IMR-90 (cell line): ENCODE measurements at regions not wholly inside any gene's neighbourhood (a gene's known extent, or its start where the extent isn't known, plus 50 kb on each side); places are given as distances from the start of the nearest gene placed in this dataset.

ENCODE experiments used
- ATAC-seq: fragments of 200-7000 bp; cut with Tn5 transposase; 2 replicates; pipeline ENCODE4 v1.9.1; 2020; ENCODE audit warnings: low read depth, mild to moderate bottlenecking, moderate library complexity
- BruUV-seq: library from RNA; stranded (reverse); fragments of 400-500 nt; replicated peaks from 2 replicates; lab custom pipeline; 2021; lab: Mats Ljungman, UMichigan
- CTCF ChIA-PET: fragments of 300-600 bp; formaldehyde crosslinking; extraction: SDS; loops from one replicate; lab custom pipeline; 2021; ENCODE audit warnings: antibody characterized with exemption; lab: Yijun Ruan, JAX
- POLR2A ChIA-PET: fragments of 300-600 bp; sonication (Branson Sonifier 250); formaldehyde crosslinking; loops from one replicate; lab custom pipeline; 2022; ENCODE audit warnings: antibody characterized with exemption; ENCODE audit not compliant: unreplicated experiment; lab: Charles Lee
- DNase-seq: peaks from one replicate; pipeline ENCODE4 v3.0.0; 2013
- H2AFZ ChIP-seq: replicated peaks from 2 replicates; pipeline ENCODE3; 2013; ENCODE audit warnings: low read length, mild to moderate bottlenecking; ENCODE audit not compliant: poor library complexity
- H2AK5ac ChIP-seq: 2 replicates; pipeline ENCODE4 v1.6.1; 2013; ENCODE audit warnings: low read depth, low read length, inconsistent platforms
- H2AK9ac ChIP-seq: replicated peaks from 2 replicates; pipeline ENCODE3; 2013; ENCODE audit warnings: mild to moderate bottlenecking, low read depth, low read length, moderate library complexity; ENCODE audit not compliant: poor library complexity
- H2BK120ac ChIP-seq: 2 replicates; pipeline ENCODE4 v1.6.1; 2013; ENCODE audit warnings: low read depth, low read length, inconsistent platforms
- H2BK15ac ChIP-seq: 3 replicates; pipeline ENCODE4 v1.6.1; 2013; ENCODE audit warnings: low read depth, low read length, inconsistent platforms
- H2BK20ac ChIP-seq: 2 replicates; pipeline ENCODE4 v1.6.1; 2013; ENCODE audit warnings: low read depth, mild to moderate bottlenecking, inconsistent platforms, low read length, moderate library complexity
- H2BK5ac ChIP-seq: 2 replicates; pipeline ENCODE4 v1.6.1; 2013; ENCODE audit warnings: mild to moderate bottlenecking, low read depth, low read length, inconsistent platforms; ENCODE audit not compliant: poor library complexity, severe bottlenecking
- H3K14ac ChIP-seq: replicated peaks from 2 replicates; pipeline ENCODE4 v1.6.1; 2013; ENCODE audit warnings: low read depth, low read length, inconsistent platforms
- H3K18ac ChIP-seq: 2 replicates; pipeline ENCODE4 v1.6.1; 2013; ENCODE audit warnings: low read depth, low read length, control low read depth
- H3K23ac ChIP-seq: 2 replicates; pipeline ENCODE4 v1.6.1; 2013; ENCODE audit warnings: low read depth, low read length, inconsistent platforms
- H3K27ac ChIP-seq: 2 replicates; pipeline ENCODE4 v1.5.1; 2013; ENCODE audit warnings: mild to moderate bottlenecking, control low read depth, low read length; ENCODE audit not compliant: insufficient read depth
- H3K27me3 ChIP-seq: 2 replicates; pipeline ENCODE4 v1.6.1; 2013; ENCODE audit warnings: low read length; ENCODE audit not compliant: control insufficient read depth, insufficient read depth
- H3K36me3 ChIP-seq: 2 replicates; pipeline ENCODE4 v1.6.1; 2013; ENCODE audit warnings: low read length, mixed read lengths; ENCODE audit not compliant: control insufficient read depth, insufficient read depth
- H3K4ac ChIP-seq: 2 replicates; pipeline ENCODE4 v1.6.1; 2013; ENCODE audit warnings: low read depth, low read length, inconsistent platforms
- H3K4me1 ChIP-seq: 2 replicates; pipeline ENCODE4 v1.6.1; 2013; ENCODE audit warnings: low read length, mixed read lengths; ENCODE audit not compliant: control insufficient read depth, insufficient read depth
- H3K4me2 ChIP-seq: 2 replicates; pipeline ENCODE4 v1.6.1; 2013; ENCODE audit warnings: low read depth, mild to moderate bottlenecking, control low read depth, low read length, moderate library complexity
- H3K4me3 ChIP-seq: 2 replicates; pipeline ENCODE4 v1.5.1; 2013; ENCODE audit warnings: low read depth, mild to moderate bottlenecking, control low read depth, low read length, moderate library complexity; ENCODE audit not compliant: insufficient read depth
- H3K56ac ChIP-seq: 2 replicates; pipeline ENCODE4 v1.6.1; 2013; ENCODE audit warnings: low read length, inconsistent platforms; ENCODE audit not compliant: insufficient read depth; ENCODE audit errors: extremely low read depth
- H3K79me1 ChIP-seq, 2 experiments: 2 replicates each; pipeline ENCODE4 v1.6.1; 2013; ENCODE audit warnings: low read length in 2 of 2, inconsistent platforms in 1 of 2, low read depth in 1 of 2
- H3K9ac ChIP-seq: 2 replicates; pipeline ENCODE4 v1.6.1; 2013; ENCODE audit warnings: low read depth, low read length, control low read depth
- H3K9me1 ChIP-seq: 2 replicates; pipeline ENCODE4 v1.6.1; 2013; ENCODE audit warnings: low read length, inconsistent platforms; ENCODE audit not compliant: insufficient read depth
- H3K9me3 ChIP-seq: 2 replicates; pipeline ENCODE4 v1.6.1; 2013; ENCODE audit warnings: low read length; ENCODE audit not compliant: control insufficient read depth, insufficient read depth
- H4K20me1 ChIP-seq: 2 replicates; pipeline ENCODE4 v1.6.1; 2013; ENCODE audit warnings: low read length, inconsistent platforms; ENCODE audit not compliant: insufficient read depth
- H4K5ac ChIP-seq: 2 replicates; pipeline ENCODE4 v1.6.1; 2013; ENCODE audit warnings: mild to moderate bottlenecking, low read depth, low read length, control low read depth
- H4K8ac ChIP-seq, 2 experiments: 2 replicates each; pipeline ENCODE4 v1.6.1; 2013; ENCODE audit warnings: low read depth in 2 of 2, low read length in 2 of 2, control low read depth in 1 of 2, inconsistent platforms in 1 of 2
- H4K91ac ChIP-seq: 2 replicates; pipeline ENCODE4 v1.6.1; 2013; ENCODE audit warnings: low read depth, low read length, inconsistent platforms; ENCODE audit not compliant: insufficient read depth
- BHLHE40 ChIP-seq: fragments of 150-350 bp; IDR thresholded peaks from 2 replicates; pipeline ENCODE4 v1.6.1; 2016; ENCODE audit warnings: mild to moderate bottlenecking, low read depth, low read length
- CEBPB ChIP-seq: IDR thresholded peaks from 2 replicates; pipeline ENCODE4 v1.6.1; 2012; ENCODE audit warnings: low read depth, low read length, improper control_type of control experiment
- CHD1 ChIP-seq: IDR thresholded peaks from 2 replicates; pipeline ENCODE4 v1.6.1; 2012; ENCODE audit warnings: low read depth, low read length, improper control_type of control experiment
- CTCF ChIP-seq: conservative IDR thresholded peaks from 2 replicates; pipeline ENCODE4 v1.5.1; 2012; ENCODE audit warnings: mild to moderate bottlenecking, low read depth, low read length, improper control_type of control experiment
- ELK1 ChIP-seq: fragments of 150-350 bp; IDR thresholded peaks from 2 replicates; pipeline ENCODE4 v1.6.1; 2016; ENCODE audit warnings: low read depth, mild to moderate bottlenecking, low read length, moderate library complexity, borderline replicate concordance
- FOS ChIP-seq: fragments of 150-350 bp; IDR thresholded peaks from 2 replicates; pipeline ENCODE4 v1.6.1; 2016; ENCODE audit warnings: low read depth, low read length
- MAFK ChIP-seq: IDR thresholded peaks from 2 replicates; pipeline ENCODE4 v1.6.1; 2012; ENCODE audit warnings: low read depth, low read length, improper control_type of control experiment
- MAZ ChIP-seq: IDR thresholded peaks from 2 replicates; pipeline ENCODE4 v1.6.1; 2012; ENCODE audit warnings: low read depth, mild to moderate bottlenecking, low read length, improper control_type of control experiment, moderate library complexity, borderline replicate concordance
- MXI1 ChIP-seq: IDR thresholded peaks from 2 replicates; pipeline ENCODE4 v1.6.1; 2012; ENCODE audit warnings: low read depth, mild to moderate bottlenecking, low read length, moderate library complexity, borderline replicate concordance
- POLR2A ChIP-seq: IDR thresholded peaks from 2 replicates; pipeline ENCODE4 v1.6.1; 2012; ENCODE audit warnings: mild to moderate bottlenecking, low read depth, low read length
- RCOR1 ChIP-seq: IDR thresholded peaks from 2 replicates; pipeline ENCODE4 v1.6.1; 2012; ENCODE audit warnings: mild to moderate bottlenecking, low read length, improper control_type of control experiment; ENCODE audit not compliant: insufficient replicate concordance
- USF2 ChIP-seq: fragments of 150-350 bp; IDR thresholded peaks from 2 replicates; pipeline ENCODE4 v1.6.1; 2017; ENCODE audit warnings: mild to moderate bottlenecking, antibody characterized with exemption, low read length, low read depth
- dilution Hi-C: fragments of 300-500 bp; cut with HindIII; formaldehyde crosslinking; loops from one replicate; pipeline ENCODE4 v1.14.3; 2018; ENCODE audit warnings: low sequenced_read_pairs; ENCODE audit not compliant: unreplicated experiment
- in situ Hi-C: fragments of 300-500 bp; cut with MboI; formaldehyde crosslinking; loops from 3 replicates; pipeline ENCODE4 v1.14.3; 2019; ENCODE audit warnings: low sequenced_read_pairs, inconsistent platforms, mixed read lengths
- intact Hi-C: fragments of 100-400 bp; cut with micrococcal nuclease; formaldehyde crosslinking; loops from 2 replicates; pipeline ENCODE4 v1.10.0; 2022

GRCh38 chr12:90499795-90500194, 455.2 kb downstream of the CCER1 start:
- no peaks in the 10 kb centered on the region for H3K9me1 ChIP-seq
- no peak overlapping the region for H2BK20ac ChIP-seq
- CTCF ChIA-PET: no interaction called here
- H4K91ac ChIP-seq: no peak overlapping the region
- H3K9ac ChIP-seq: no peak overlapping the region
- H2BK5ac ChIP-seq: no peak overlapping the region
- H2AK5ac ChIP-seq: no peak overlapping the region
- no peak overlapping the region for H2BK15ac ChIP-seq
- no peak overlapping the region for H4K8ac ChIP-seq
- dilution Hi-C loops (no loop called here), intact Hi-C loops (no loop called here), in situ Hi-C loops (no loop called here)
- POLR2A ChIA-PET: no interaction called here
- H3K4me2 ChIP-seq: no peak overlapping the region
- no peaks in the 10 kb centered on the region for H3K36me3 ChIP-seq
- H3K79me1 ChIP-seq: no peaks in the 10 kb centered on the region
- no peak overlapping the region for H2AFZ ChIP-seq
- no peak overlapping the region for H3K4me3 ChIP-seq
- H3K4me1 ChIP-seq: no peaks in the 10 kb centered on the region
- no peak overlapping the region for H3K18ac ChIP-seq
- no peaks in the 10 kb centered on the region for H3K9me3 ChIP-seq
- H4K20me1 ChIP-seq: no peaks in the 10 kb centered on the region
- TF ChIP-seq BHLHE40: no peak
- no peak for TF ChIP-seq POLR2A
- TF ChIP-seq MAFK: no peak
- no peak for TF ChIP-seq CEBPB
- TF ChIP-seq ELK1: no peak
- TF ChIP-seq FOS: no peak
- TF ChIP-seq RCOR1: no peak
- no peak for TF ChIP-seq CHD1
- TF ChIP-seq MXI1: no peak
- TF ChIP-seq CTCF: no peak
- no peak for TF ChIP-seq USF2
- no peak for TF ChIP-seq MAZ
- H4K5ac ChIP-seq: no peak overlapping the region
- no peak overlapping the region for H3K23ac ChIP-seq
- no peak overlapping the region for H3K14ac ChIP-seq
- no peaks in the 10 kb centered on the region for H3K27me3 ChIP-seq
- BruUV-seq: no TSS peak
- no peak overlapping the region for H3K4ac ChIP-seq
- no peak overlapping the region for H2BK120ac ChIP-seq
- H2AK9ac ChIP-seq: no peak overlapping the region
- no peak for DNase-seq
- ATAC-seq: no peak
- no peak overlapping the region for H3K27ac ChIP-seq
- no peak overlapping the region for H3K56ac ChIP-seq
